Fibroblast of mammary gland (primary cell): ENCODE measurements at regions not wholly inside any gene's neighbourhood (a gene's known extent, or its start where the extent isn't known, plus 50 kb on each side); places are given as distances from the start of the nearest gene placed in this dataset.

ENCODE experiments used
- DNase-seq: peaks from one replicate; pipeline ENCODE4 v3.0.0-alpha.2; 2010; ENCODE audit warnings: low read depth
- H3K4me3 ChIP-seq: 2 replicates; pipeline ENCODE4 v1.5.1; 2011; ENCODE audit warnings: low read depth, mild to moderate bottlenecking, low read length, moderate library complexity; ENCODE audit not compliant: control insufficient read depth
- TF ChIP-seq, protein P1 (sequence below): conservative IDR thresholded peaks from 2 replicates; pipeline ENCODE4 v1.5.1; 2011; ENCODE audit warnings: low read depth, low read length, inconsistent platforms; ENCODE audit not compliant: control insufficient read depth, insufficient read depth

DNA sequence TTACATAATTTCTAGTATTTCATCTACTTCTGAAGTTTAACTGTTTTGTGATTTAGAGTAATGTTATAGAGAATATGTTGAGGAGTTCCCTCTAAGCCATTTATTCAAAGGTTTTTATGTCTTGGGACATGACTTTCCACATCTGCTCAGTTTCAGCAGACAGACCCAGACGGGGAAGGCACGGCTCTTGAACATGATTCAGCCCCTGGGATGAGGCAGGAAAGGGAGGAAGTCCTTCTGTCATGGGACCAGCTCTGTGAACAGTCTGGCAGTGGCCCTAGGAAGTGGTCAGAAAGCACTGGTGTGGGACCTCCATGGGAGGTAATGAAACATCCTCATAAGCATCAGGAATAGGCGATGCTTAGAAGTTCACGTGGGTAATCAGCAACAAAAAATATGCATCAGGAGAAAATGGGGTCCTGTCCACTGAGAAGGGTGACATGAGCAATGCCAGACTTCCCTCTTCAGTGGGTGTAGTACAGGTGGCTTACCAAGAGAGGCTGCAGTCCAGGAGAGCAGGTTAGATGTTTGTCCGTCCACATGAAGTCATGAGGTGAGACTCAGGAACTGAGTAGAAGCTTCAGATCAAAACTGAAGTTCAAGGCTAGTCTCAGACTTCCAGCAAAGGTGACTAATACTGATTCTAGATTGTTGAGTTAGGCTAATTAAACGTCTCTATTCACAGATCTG, 248.5 kb downstream of the IPO8 start:
- DNase-seq = peak; percentile 79
- TF ChIP-seq, protein P1, sequence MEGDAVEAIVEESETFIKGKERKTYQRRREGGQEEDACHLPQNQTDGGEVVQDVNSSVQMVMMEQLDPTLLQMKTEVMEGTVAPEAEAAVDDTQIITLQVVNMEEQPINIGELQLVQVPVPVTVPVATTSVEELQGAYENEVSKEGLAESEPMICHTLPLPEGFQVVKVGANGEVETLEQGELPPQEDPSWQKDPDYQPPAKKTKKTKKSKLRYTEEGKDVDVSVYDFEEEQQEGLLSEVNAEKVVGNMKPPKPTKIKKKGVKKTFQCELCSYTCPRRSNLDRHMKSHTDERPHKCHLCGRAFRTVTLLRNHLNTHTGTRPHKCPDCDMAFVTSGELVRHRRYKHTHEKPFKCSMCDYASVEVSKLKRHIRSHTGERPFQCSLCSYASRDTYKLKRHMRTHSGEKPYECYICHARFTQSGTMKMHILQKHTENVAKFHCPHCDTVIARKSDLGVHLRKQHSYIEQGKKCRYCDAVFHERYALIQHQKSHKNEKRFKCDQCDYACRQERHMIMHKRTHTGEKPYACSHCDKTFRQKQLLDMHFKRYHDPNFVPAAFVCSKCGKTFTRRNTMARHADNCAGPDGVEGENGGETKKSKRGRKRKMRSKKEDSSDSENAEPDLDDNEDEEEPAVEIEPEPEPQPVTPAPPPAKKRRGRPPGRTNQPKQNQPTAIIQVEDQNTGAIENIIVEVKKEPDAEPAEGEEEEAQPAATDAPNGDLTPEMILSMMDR = no peak
- H3K4me3 ChIP-seq = no peak overlapping the region

DNA sequence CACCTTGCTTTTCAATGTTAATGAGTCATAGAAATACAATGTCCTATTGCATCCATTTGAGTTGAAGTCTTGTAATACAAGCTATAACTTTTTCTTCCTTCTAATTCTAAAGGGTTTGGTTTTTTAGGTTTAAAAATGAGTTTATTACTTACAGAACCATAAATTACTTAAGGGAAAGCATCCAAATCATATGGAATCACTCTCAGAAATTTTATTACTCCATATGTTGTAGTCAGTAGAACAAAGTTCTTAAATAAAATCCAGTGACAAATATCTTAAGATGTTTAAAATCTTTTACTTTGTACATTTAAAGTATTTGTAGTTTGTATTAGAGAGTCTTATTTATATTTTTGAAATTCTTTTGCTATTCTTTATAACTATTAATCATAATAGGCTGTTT, 253.2 kb downstream of the IPO8 start:
- H3K4me3 ChIP-seq = no peak overlapping the region
- no peak for DNase-seq
- TF ChIP-seq, protein P1 = no peak

DNA sequence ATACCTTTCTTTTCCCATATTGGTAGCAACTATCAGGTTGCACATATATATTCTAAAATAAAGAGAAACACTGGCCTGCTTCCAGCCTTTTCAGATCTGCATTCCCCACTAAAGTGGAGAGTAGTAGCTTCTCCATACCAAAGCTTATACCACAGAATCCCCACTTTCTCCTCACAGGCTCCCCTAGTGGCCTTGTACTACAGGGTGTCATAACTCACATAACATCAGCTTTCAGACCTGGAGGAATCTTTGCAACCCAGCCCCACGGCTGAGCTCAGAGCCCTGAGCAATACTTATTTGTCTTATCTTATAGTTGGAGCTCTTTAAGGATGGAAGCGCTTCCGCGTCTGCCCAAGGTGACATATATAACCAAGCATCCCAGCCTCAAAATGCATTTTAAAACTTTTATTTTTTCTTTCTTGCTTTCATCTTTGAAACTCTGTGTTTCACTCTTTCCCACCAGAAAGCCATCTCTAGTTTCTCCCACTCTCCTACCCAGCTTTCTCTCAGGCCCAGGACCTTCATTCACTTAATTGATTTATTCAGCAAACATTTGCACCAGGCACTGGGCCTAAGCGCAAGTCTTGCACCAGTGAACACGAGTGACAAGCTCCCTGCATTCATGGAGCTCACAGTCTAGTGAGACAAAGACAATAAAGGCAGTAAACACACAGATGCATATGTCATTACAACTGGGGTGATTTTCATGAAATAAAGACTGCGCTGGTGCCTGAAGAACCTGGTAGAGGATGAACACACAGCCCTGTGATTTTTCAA, 254.7 kb downstream of the IPO8 start:
- H3K4me3 ChIP-seq = no peak overlapping the region
- peak; percentile 46 for DNase-seq
- TF ChIP-seq, protein P1 = peak; percentile 67

DNA sequence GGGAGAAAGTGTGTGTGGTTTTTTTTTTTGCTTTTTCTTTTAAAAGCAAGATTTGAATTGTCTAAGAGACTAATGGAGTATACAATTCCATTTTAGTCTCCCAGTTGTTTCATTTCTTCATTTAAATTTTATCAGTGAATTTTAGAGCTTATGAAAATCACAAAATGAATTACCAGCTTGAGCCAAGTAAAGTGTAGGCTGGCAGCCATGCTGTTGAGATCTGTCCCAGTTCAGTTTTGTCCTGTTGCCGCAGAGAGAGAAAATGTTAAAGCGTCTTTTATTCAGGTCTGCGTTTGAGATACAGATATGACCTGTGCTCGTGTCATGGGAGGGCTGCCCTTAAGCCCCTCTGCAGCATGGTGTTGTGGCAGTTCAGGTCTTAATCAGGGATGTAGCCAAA, 256.5 kb downstream of the IPO8 start:
- H3K4me3 ChIP-seq = no peak overlapping the region
- TF ChIP-seq, protein P1 = no peak
- no peak for DNase-seq

DNA sequence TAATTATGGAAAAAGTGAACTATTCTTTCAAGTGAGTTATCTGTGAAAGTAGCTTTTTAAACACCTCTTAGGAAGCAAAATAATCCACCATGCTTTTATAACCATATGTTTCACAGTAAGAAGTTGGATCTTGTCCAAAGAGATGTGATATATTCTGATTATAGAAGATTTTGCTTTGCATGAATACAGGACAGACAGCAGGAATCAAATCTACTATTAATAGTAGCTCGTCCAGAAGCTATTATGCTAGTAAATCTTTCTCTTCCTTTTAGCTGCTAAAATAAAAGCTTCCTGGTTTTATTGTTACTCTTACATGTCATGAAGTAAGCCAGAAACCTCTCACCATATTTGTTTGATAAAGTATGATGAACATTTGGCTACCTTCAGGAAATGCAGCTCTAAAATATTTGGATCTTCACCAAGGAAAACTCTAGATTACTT, 257.0 kb downstream of the IPO8 start:
- no peak overlapping the region for H3K4me3 ChIP-seq
- TF ChIP-seq, protein P1 = no peak
- no peak for DNase-seq

DNA sequence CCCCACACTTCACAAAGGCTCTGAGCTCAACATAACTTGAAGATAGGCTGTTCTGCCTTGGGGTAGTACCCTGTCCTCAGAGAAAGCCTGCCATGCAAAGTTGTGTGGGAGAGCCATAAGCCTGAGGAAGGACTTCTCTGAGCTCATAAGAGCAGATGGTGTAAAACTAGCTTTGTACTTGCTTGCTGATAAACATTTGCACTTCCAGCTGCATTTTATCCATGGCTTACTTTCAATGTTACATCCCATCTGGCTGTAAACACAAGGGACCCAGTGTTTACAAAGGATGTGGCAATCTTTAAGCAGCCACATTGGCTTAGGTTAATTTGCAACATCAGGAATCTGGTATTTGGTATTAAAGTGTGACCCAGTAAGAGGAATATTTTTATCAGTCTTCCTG, 258.1 kb downstream of the IPO8 start:
- peak; percentile 74 for DNase-seq
- no peak overlapping the region for H3K4me3 ChIP-seq
- TF ChIP-seq, protein P1 = no peak

DNA sequence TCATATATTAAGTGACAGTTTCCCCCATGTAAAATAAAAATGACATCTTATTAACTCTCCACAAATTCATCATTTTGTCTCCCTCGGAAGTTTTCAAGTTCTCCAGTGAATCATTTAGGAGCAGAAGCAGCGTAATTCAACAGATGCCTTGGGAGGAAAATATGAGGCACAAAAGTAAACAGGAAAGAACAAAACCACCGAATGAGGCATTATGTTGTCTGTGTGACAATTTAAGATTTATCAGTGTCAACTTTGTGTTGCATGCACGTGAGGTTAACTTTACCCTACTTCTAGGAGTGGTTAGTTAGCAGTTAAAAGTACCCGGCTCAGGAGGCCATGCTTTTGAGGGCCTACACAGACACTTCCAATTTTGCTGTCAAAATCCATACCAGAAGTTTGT, 258.6 kb downstream of the IPO8 start:
- no peak overlapping the region for H3K4me3 ChIP-seq
- TF ChIP-seq, protein P1 = no peak
- peak; percentile 40 for DNase-seq
